Stimulated activated naive CD8-positive, alpha-beta T cell treated with anti-CD3 and anti-CD28 coated beads, Interleukin-15, amount 100 ng/mL, for 72 hours (primary cell): ENCODE measurements at regions not wholly inside any gene's neighbourhood (a gene's known extent, or its start where the extent isn't known, plus 50 kb on each side); places are given as distances from the start of the nearest gene placed in this dataset.

Experiments
- ATAC-seq: fragments of 150-1000 bp; cut with Tn5 transposase; 2 replicates; pipeline ENCODE4 v1.10.0; 2021; ENCODE audit warnings: mild to moderate bottlenecking, moderate library complexity
- DNase-seq, 2 donors: peaks; one replicate each; pipeline ENCODE4 v3.0.0; 2021 to 2022
- H3K27ac Mint-ChIP-seq, 2 donors: one replicate each; pipeline ENCODE4 v1.8.0; 2022; ENCODE audit warnings: mild to moderate bottlenecking in 2 of 2, mixed read lengths in 2 of 2, moderate library complexity in 2 of 2
- H3K27me3 Mint-ChIP-seq: one replicate; pipeline ENCODE4 v1.8.0; 2022; ENCODE audit warnings: mixed read lengths
- H3K4me1 Mint-ChIP-seq: one replicate; pipeline ENCODE4 v1.8.0; 2022; ENCODE audit warnings: mild to moderate bottlenecking, mixed read lengths
- H3K4me3 Mint-ChIP-seq, 2 donors: one replicate each; pipeline ENCODE4 v1.8.0; 2022; ENCODE audit warnings: mild to moderate bottlenecking in 2 of 2, mixed read lengths in 2 of 2, moderate library complexity in 1 of 2
- H3K9me3 Mint-ChIP-seq, 2 donors: one replicate each; pipeline ENCODE4 v1.8.0; 2022; ENCODE audit warnings: mixed read lengths in 2 of 2

DNA sequence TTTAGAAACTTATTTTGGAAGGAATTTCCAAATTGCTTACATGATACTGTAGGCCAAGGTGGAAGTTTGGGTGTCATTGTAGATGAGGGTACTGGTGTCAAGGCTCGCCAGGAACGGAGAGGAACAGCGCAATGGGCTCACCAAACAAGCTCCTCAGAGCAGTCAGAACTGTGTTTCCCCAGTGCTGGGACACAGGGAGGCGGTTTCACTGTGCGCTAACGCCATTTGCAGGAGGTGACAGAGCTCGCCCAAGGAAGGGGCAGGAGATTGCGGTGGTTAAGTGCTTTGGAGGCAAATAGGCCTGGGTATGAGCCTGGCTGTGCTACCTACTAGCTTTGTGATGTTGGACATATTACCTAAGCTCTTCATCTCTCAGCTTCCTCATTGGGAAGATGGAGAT, 57.3 kb downstream of the HHEX start:
- no peaks in the 10 kb centered on the region for H3K4me1 Mint-ChIP-seq
- H3K27ac Mint-ChIP-seq = peak overlapping the region in 1 of 2 donors; percentile 38
- ATAC-seq (no peak), DNase-seq (no peak)
- H3K27me3 Mint-ChIP-seq = peaks cover 18% of the 10 kb centered on the region
- H3K9me3 Mint-ChIP-seq = no peaks in the 10 kb centered on the region
- no peak overlapping the region for H3K4me3 Mint-ChIP-seq

DNA sequence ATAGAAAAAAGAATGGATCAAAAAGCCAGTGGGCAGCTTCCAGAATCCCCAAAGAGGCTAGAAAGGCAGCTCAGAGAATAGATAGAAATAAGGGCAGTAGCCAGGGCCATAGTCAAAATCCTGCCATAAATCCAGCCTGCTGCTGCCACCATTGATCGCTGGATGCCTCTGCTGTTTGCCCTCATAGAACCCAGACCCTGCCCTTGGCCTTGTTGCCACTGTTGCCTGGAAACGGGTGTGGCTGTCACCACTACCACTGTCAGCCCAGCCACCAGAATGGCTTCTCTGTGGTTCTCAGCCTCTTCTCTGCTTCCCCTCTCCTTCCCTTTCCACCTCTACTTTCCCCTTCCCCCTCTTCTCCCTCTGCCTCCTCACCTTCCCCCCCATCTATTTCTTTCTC, 57.8 kb downstream of the HHEX start:
- peaks cover 18% of the 10 kb centered on the region for H3K27me3 Mint-ChIP-seq
- no peak overlapping the region for H3K4me3 Mint-ChIP-seq
- H3K27ac Mint-ChIP-seq = peak overlapping the region in 1 of 2 donors; percentile 27
- no peak for ATAC-seq
- no peak for DNase-seq
- no peaks in the 10 kb centered on the region for H3K9me3 Mint-ChIP-seq
- H3K4me1 Mint-ChIP-seq = no peaks in the 10 kb centered on the region

DNA sequence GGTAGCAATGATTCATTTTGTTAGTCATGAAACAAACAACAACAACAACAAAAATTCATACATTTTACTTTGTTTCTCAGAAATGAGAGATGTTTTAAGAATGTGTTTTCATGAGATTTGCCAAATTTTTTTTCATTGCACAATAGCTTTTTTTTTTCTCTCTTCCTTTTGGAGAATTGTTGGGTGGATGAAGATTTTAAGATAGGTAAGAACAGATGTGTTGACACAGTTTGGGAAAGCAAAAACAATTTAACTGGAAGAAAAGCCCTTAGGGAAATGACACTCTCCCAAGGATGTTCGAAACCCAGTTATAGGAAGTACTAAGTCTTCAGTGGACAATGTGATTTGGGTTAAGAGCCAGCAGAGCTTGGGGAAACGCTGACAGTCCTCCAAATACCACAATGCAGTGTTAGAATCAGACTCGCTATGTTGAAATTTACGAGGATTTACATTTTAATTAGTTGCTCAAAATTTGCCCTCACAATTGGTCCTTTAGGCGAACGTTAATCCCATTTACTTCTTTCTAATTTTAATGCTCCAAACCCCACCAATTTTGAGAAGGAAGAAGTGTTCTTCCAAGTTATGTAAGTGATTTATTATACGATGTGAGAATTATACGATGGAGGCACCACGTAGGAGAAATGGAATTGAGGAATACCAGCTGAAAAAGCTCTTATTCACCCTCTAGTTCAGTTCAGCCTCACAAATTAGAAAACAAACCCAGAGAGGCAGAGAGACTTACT, 61.2 kb downstream of the HHEX start:
- Mint-ChIP-seq H3K4me3 (no peak overlapping the region), H3K27ac (no peak overlapping the region), H3K27me3 (peaks cover 18% of the 10 kb centered on the region), H3K9me3 (no peaks in the 10 kb centered on the region), H3K4me1 (peaks cover under 1% of the 10 kb centered on the region)
- ATAC-seq (no peak), DNase-seq (no peak)

DNA sequence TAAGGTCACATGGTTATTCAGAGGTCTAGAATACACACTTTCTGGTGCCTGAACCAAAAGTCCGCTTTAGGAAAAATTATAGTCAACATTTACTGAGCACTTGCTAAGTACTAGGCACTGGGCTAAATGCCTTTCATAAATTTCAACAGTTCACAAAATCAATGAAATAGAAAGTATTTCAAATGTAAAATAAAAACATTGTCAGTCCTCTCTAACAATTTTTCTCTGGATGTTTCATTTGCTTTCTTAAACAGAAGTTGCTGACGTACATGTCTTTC, 61.7 kb downstream of the HHEX start:
- Mint-ChIP-seq H3K4me3 (no peak overlapping the region), H3K27ac (no peak overlapping the region), H3K4me1 (peaks cover 5% of the 10 kb centered on the region), H3K27me3 (peaks cover 18% of the 10 kb centered on the region), H3K9me3 (no peaks in the 10 kb centered on the region)
- DNase-seq = no peak
- ATAC-seq = no peak

DNA sequence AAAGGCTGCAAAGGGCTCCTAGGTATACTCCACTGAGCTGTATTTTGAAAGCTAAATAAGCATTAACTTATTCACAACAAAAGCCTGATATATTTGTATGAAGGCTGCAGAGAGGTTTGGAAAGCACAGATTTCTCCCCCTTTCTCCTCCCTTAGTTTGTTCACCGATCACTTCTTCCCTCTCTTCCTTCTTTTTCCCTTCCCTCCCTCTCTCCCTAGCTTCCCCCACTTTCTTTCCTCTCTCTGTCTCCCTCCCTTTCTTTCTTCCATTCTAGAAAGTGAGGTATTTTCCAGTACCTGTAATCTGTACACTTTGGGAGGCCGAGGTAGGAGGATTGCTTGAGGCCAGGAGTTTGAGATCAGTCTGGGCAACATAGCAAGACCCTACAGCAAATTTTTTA, 62.1 kb downstream of the HHEX start:
- DNase-seq = no peak
- no peak overlapping the region for H3K4me3 Mint-ChIP-seq
- H3K27ac Mint-ChIP-seq = no peak overlapping the region
- peaks cover 9% of the 10 kb centered on the region for H3K4me1 Mint-ChIP-seq
- H3K9me3 Mint-ChIP-seq = no peaks in the 10 kb centered on the region
- ATAC-seq = no peak
- peaks cover 18% of the 10 kb centered on the region for H3K27me3 Mint-ChIP-seq

DNA sequence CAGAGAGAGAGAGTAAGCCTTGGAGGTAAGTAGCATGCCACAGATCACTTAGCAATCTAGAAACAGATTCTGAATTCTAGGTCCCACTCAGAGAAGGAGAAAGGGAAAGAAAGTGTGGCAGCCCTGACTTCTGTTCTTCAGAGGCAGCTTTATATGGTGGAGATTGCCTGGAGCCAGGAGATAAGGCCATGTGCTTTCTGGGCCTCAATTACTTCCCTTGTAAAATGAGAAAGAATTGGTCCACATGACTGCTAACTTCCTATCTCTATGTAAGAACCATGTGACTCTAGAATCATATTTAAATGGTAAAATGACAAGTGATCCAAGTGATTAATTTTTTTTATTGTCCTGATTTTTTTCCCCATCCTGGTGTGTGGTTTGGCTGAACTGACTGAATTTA, 64.1 kb downstream of the HHEX start:
- DNase-seq = no peak
- Mint-ChIP-seq H3K27ac (no peak overlapping the region), H3K4me1 (peaks cover 15% of the 10 kb centered on the region), H3K4me3 (no peak overlapping the region), H3K9me3 (no peaks in the 10 kb centered on the region), H3K27me3 (peaks cover 18% of the 10 kb centered on the region)
- ATAC-seq = no peak

DNA sequence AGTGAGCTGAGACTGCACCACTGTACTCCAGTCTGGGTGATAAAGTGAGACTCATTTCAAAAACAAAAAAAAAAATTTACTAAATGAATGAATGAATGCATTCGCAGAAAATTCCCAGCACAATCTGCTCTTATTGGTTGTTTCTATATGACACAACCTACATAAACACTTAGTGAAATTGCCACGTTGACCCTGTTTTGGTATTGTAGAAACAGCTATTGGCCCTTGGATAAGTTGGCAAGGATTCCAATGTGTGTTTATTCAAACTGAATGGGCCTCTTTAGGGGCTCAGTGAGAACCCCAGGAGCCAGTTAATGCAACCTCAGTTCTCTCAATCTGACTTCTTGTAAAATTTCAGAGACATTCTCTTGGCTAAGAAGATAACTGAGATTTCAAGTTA, 66.0 kb downstream of the HHEX start:
- Mint-ChIP-seq H3K4me1 (peaks cover 15% of the 10 kb centered on the region), H3K27ac (no peak overlapping the region), H3K9me3 (no peaks in the 10 kb centered on the region), H3K27me3 (peaks cover 3% of the 10 kb centered on the region), H3K4me3 (no peak overlapping the region)
- ATAC-seq (no peak), DNase-seq (no peak)

DNA sequence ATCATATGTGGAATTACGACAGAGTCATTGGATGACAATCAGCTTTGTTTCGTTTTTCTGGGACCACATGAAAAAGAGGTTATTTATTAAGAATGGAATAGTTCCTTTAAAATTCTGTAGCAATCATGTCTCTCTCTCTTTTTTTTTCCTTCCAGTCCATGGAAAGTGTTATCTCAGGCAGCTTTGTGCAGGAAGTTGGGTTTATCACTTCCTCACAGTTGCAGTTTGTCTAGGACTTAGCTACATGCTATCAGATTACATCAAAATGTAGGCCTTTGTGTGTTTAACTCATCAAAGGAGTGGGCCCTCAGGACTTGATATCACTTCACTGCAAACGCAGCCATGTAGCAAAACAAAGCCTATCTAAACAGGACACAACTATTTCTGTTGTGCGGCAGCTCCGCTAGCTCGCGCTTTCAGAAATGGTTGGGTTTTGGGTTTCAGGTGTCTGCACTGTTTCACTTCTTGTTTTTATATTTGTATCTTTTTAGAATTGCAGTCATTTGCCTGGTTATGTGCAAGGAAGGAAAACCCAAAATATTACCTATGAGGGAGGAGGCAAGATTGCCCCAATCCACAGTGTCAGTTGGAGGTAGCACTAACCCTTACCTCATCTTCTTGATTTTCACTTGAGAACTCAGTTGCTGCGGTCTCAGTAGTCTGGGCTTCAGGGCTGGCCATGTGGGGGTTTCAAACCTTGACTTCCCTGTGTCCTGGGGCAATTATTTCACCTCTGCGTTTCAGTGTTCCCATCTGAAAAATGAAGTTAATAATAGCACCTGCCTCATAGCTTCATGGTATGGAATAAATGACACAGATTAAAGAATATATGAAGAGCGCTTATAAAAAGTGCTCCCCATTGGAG, 66.7 kb downstream of the HHEX start:
- no peaks in the 10 kb centered on the region for H3K9me3 Mint-ChIP-seq
- H3K4me1 Mint-ChIP-seq = peaks cover 15% of the 10 kb centered on the region
- no peaks in the 10 kb centered on the region for H3K27me3 Mint-ChIP-seq
- H3K4me3 Mint-ChIP-seq = no peak overlapping the region
- peak; percentile 69 for ATAC-seq
- DNase-seq = no peak
- H3K27ac Mint-ChIP-seq = peak overlapping the region in 1 of 2 donors; percentile 52

DNA sequence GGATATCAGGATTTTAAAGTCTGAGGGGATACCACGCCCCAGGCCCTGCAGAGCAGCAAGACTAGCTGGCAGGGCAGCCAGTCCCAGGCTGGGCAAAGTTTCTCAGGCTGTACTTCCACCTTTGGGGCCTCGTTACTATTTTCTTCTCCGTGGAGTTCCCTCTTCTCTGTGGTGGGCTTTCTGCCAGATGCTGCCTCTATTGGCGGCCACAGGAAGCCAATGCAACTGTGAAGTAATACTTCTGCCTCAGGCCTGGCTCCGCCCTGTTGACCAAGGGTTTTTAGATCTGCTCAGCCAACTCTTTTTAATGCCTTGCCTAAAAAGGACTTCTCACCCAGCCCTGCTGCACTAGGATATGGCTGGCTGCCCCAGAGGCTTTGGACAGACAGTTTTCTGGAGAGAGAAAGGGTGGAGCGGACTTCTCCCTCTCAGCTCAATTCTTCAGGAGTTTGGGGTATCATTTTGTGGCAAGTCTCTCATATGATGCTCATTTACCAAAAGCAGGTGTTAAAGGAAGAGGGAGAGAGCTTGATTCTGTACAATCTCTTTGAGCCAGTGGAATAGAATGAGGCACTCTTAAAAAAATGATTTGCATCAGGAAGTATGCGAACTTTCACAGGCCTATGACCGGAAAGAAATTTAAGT, 67.4 kb downstream of the HHEX start:
- no peak overlapping the region for H3K4me3 Mint-ChIP-seq
- ATAC-seq = peak; percentile 48
- no peak overlapping the region for H3K27ac Mint-ChIP-seq

DNA sequence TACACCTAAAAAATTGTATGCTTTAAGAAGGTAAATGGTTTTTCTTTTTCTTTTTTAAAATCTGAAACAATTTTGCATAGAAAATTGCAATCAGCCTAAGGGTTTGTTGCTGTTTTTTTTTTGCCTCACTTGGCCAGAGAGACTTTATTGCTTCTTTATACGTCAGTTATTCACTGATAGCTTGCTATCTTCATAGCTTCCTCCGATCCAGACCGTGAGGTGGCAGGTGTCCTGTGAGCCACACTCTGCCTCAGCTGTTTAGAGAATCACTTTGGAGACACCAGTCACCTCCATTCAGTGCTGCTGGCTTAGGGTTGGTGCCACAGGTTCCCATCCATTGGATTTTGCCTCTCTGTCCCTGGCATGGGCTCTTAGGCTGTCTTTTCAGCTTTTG, 68.0 kb downstream of the HHEX start:
- no peaks in the 10 kb centered on the region for H3K27me3 Mint-ChIP-seq
- no peaks in the 10 kb centered on the region for H3K9me3 Mint-ChIP-seq
- no peak overlapping the region for H3K27ac Mint-ChIP-seq
- ATAC-seq = no peak
- DNase-seq = no peak
- no peak overlapping the region for H3K4me3 Mint-ChIP-seq
- H3K4me1 Mint-ChIP-seq = peaks cover 15% of the 10 kb centered on the region

More for the DNA sequence above, 67.4 kb downstream of the HHEX start:
- H3K9me3 Mint-ChIP-seq = no peaks in the 10 kb centered on the region
- no peak for DNase-seq
- H3K4me1 Mint-ChIP-seq = peaks cover 15% of the 10 kb centered on the region
- H3K27me3 Mint-ChIP-seq = no peaks in the 10 kb centered on the region

DNA sequence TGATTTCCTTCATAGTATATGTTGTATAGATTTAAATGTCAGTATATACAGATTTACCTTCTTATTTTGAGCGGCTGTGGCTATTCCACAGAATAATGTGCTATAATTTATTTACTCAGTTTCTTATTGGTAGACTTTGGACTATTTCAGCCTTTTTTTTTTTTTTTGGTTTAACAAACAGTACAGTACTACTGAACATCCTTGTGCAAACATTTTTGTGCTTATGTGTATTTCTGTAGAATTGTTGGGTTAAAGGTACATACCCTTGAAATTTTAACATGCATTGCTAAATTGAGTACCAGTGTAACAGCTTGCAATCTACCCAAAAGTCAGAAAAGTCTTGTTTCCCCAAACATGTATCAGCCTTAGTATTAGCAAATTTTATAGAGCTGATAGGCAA, 68.8 kb downstream of the HHEX start:
- H3K9me3 Mint-ChIP-seq = no peaks in the 10 kb centered on the region
- peaks cover 15% of the 10 kb centered on the region for H3K4me1 Mint-ChIP-seq
- ATAC-seq = no peak
- no peak overlapping the region for H3K27ac Mint-ChIP-seq
- H3K27me3 Mint-ChIP-seq = no peaks in the 10 kb centered on the region
- no peak overlapping the region for H3K4me3 Mint-ChIP-seq
- no peak for DNase-seq

DNA sequence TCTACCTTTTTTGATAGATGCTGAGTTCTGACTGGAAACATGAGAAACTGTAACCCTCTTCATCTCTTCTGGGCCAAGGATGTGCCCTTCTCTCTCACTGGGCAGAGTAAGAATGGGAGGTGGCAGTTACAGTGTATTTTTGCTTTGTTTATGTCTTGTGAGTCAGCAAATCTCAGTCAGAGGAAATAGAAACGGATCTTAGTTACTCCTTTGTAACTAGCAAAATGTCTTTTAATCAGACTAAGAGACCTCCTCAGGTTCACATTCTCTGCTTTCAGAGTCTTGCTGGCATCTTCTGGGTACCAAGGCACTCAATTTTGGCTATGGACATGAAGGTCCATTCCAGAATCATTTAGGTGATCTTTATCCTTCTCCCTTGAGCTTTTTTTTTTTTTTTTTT, 70.9 kb downstream of the HHEX start:
- ATAC-seq (no peak), DNase-seq (no peak)
- Mint-ChIP-seq H3K9me3 (no peaks in the 10 kb centered on the region), H3K27ac (no peak overlapping the region), H3K27me3 (peaks cover 15% of the 10 kb centered on the region), H3K4me3 (no peak overlapping the region), H3K4me1 (peaks cover 15% of the 10 kb centered on the region)

DNA sequence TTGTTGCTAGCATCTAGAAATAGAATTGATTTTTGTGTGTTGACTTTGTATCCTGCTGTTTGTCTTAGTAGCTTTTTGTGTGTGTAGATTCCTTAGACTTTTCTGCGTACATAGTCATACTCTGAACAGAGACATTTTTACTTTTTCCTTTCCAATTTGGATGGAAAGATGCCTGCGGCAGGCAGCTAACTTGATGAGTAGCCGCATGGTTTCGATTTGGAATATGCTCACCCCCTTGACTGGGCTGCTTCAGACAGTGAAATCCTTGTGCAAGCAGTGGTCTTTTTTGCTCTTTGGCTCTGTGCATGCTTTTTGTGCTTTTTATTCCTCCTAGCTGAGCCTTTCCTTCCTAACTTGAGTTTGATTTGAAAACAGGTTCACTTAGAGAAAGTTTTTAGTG, 71.8 kb downstream of the HHEX start:
- DNase-seq (no peak), ATAC-seq (no peak)
- Mint-ChIP-seq H3K9me3 (no peaks in the 10 kb centered on the region), H3K4me1 (peaks cover 9% of the 10 kb centered on the region), H3K4me3 (no peak overlapping the region), H3K27me3 (peaks cover 18% of the 10 kb centered on the region), H3K27ac (no peak overlapping the region)

DNA sequence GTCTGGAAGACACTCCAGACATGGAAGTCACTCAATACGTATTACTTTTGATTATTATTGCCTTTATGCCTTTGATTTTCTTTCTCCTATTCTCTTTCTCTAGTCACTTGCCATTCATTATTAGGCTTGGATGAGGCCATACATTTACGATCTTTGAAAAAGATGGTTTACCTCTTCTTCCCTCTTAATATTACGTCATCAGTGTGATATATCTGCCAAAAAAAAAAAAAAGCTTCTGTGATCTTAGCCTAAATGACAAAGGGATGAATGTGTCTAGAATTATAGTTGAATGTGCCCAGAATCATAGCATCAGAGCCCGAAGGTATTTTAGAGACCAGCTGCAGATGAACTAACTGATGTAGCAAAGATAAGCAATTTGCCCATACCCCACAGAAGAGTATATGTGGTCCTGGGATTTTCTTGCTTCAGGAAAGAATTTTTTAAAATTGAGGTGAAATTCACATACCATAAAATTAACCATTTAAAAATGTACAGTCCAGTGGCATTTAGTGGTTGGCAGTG, 73.9 kb downstream of the HHEX start:
- DNase-seq (no peak), ATAC-seq (no peak)
- no peak overlapping the region for H3K27ac Mint-ChIP-seq

DNA sequence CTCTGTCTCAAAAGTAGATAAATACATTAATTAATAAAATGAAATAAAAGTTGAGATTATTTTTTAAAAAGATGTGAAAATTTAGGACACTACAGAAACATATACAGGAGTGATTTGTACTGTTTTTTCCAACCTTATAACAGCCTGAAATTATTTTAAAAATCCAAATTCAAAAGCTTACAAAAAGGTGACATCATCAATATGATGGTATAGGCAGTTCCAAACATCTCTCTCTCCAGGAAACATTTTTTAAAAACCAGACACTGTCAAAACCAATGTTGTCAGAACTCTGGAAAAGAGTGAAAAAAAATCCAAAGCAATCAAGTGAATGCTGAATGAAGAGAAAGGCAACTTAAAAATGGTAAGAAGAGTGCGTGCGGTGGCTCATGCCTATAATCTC, 76.7 kb downstream of the HHEX start:
- ATAC-seq (no peak), DNase-seq (no peak)
- Mint-ChIP-seq H3K9me3 (peaks cover 7% of the 10 kb centered on the region in 2 donors), H3K4me1 (no peaks in the 10 kb centered on the region), H3K27ac (no peak overlapping the region), H3K4me3 (no peak overlapping the region), H3K27me3 (peaks cover 29% of the 10 kb centered on the region)

More for the DNA sequence above, 73.9 kb downstream of the HHEX start:
- H3K4me1 Mint-ChIP-seq = no peaks in the 10 kb centered on the region
- peaks cover 18% of the 10 kb centered on the region for H3K27me3 Mint-ChIP-seq
- peaks cover 0 to 7% of the 10 kb centered on the region in 2 donors for H3K9me3 Mint-ChIP-seq
- H3K4me3 Mint-ChIP-seq = no peak overlapping the region

DNA sequence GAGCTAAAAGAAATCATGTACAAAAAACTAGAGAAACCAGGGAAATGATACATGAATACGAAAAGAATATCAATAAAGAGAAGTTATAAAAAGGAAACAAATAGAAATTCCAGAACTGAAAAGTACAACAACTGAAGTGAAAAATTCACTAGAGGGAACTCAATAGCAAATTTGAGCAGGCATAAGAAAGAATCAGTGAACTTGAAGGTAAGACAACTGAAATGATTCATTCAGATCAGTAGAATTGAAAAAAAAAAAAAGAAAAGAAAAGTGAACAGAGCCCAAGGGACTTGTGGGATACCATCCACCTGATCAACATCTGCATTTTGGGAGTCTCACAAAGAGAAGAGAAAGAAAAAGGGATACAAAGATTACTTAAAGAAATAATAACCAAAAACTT, 78.3 kb downstream of the HHEX start:
- H3K27ac Mint-ChIP-seq = no peak overlapping the region
- peaks cover 7% of the 10 kb centered on the region in 2 donors for H3K9me3 Mint-ChIP-seq
- no peak for DNase-seq
- H3K4me3 Mint-ChIP-seq = no peak overlapping the region
- ATAC-seq = no peak
- H3K27me3 Mint-ChIP-seq = peaks cover 34% of the 10 kb centered on the region
- no peaks in the 10 kb centered on the region for H3K4me1 Mint-ChIP-seq
